Umbilical cord (tissue), 1 donor: ENCODE measurements at regions not wholly inside any gene's neighbourhood (a gene's known extent, or its start where the extent isn't known, plus 50 kb on each side); places are given as distances from the start of the nearest gene placed in this dataset.
A peak's percentile ranks its signal among the peaks of the same experiment; 100 is the strongest.

Source experiments
- DNase-seq: peaks from one replicate; pipeline ENCODE4 v3.0.0-alpha.2; 2015; ENCODE audit warnings: low spot score

DNA sequence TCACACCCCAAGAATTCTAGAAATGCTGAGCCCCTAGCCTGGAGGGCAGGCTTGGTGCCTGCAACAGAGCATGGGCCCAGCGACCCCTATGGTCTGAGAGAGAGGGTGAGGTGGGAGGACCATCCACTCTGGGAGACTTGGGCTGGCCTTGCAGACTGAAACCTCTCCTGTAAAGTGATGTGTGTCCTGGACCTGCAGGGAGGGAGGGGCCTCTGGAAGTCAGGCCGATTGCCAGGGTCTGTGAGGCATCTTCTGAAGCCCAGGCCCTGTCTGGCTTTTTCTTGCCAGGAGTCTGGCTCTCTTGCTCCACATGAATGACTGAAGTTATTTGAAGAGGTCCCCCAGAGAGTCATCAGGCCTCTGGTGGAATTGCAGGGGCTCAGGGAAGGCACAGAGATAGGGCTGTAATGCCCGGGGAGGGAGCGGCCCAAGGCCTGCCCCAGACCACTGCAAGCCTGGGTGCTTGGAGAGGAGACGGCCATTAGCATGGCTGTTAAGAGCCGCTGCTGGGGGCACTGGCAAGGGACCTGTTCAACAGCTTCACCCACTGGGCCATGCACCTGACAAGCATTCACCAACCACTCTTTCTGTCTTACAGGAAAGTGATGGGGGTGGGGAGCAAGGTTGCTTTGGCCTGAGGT lies 56.0 kb upstream of the CHRNA7 start:
- DNase-seq = no peak

DNA sequence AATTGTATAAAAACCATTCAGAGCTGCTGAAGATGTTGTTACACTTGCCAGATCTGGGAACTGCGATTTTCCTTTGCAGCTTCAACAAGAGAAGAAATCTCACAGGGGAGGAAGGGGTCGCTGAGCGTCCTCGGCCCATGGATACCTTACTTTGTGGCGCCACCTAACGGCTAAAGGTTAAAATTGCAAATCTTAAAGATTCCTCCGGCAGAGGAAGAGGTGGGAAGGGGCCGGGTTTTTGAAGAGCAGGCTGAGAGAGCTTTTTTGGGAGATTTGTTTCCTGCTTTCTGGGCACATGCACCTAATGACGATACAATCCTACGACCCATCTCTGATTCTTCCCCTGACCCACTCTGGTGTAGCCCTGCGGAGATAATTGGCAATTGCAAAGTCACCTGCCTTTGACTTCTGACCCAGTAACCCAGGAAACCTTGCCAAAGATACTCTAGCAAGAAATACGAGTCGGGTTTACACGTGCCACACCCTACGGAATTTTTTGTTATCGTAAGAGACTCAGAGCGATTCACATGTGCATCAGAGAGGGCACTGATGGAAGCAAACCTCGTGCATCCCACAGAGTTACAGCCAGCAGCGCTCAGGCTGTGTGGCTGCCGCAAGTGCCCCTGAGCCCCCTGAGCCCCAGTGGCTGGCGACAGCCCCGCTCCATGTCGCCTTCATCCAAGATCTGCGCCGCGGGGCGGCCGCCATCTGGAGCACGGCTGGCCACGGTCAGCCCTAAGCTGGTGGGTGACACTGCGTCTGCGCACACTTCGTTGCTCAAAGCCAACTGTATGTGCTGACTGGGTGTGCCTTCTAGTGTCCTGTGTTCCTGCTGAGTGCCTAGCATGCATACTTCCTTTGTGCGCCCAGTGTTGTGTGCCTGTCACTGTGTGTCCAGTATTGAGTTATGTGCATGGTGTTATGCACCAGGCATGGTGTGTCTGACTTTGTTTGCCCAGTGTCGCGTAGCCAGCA lies 55.2 kb upstream of the CHRNA7 start:
- DNase-seq = peak; percentile 46

- DNase-seq = no peak
Observed at GRCh38 chr15:31975830-31976229, 54.5 kb upstream of the CHRNA7 start.

GRCh38 chr15:31977138-31977537 lies 53.2 kb upstream of the CHRNA7 start:
- no peak for DNase-seq

DNA sequence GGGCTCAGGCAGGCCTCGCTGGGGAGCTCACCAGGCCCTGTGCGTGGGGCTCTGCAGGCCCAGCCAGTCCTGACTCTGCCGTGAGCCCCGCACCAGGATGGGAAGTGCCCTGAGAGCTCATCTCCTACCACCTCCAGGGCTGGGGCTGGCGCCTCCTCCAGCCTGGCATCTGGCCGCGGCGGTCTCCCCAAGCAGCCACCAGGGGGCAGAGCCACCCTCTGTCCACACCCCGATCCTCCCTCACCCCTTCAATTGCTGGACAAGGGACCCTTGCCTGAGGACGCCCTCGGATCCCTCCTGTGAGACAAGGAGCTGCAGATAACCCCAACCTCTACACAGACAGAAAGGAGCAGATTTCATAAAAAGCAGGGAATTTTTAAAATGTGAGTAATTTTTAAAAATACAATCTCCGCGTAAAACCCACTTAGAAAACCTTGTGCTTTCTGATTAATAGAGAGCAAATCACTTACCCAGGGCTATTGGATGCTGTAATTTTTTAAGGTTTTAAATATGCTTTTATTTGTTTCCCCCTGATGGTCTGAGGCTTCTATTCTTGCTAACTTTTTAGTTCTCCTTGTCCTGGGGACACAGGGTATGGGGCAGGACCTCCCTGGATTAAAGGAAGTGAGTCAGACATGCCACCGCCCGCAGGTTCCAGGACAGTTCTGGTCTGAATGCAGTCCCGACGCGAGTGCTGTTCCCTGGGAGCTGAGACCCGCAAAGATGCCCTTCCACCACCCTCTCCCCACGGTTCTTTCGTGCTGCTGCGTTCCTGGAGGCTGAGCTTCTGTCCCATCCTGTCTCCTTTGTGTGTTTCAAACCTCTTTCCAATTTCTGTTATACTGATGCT lies 52.3 kb upstream of the CHRNA7 start:
- DNase-seq = peak; percentile 34
